HepG2 (cell line): ENCODE measurements at regions not wholly inside any gene's neighbourhood (a gene's known extent, or its start where the extent isn't known, plus 50 kb on each side); places are given as distances from the start of the nearest gene placed in this dataset.
A peak's percentile ranks its signal among the peaks of the same experiment; 100 is the strongest.

ENCODE experiments used
- ATAC-seq: fragments of 200-7000 bp; cut with Tn5 transposase; 3 replicates; pipeline ENCODE4 v1.9.1; 2020; ENCODE audit warnings: mild to moderate bottlenecking, moderate library complexity
- BruUV-seq: library from RNA; stranded (reverse); fragments of 400-500 nt; replicated peaks from 2 replicates; lab custom pipeline; 2021; lab: Mats Ljungman, UMichigan
- CTCF ChIA-PET: fragments of 300-600 bp; formaldehyde crosslinking; extraction: SDS; loops from one replicate; lab custom pipeline; 2021; ENCODE audit warnings: low total read pairs, inconsistent platforms, low intra/inter-chr PET ratio; lab: Yijun Ruan, JAX
- POLR2A ChIA-PET: fragments of 350-600 bp; sonication (Branson Sonifier 250); formaldehyde crosslinking; loops from one replicate; lab custom pipeline; 2020; ENCODE audit warnings: antibody characterized with exemption, inconsistent platforms; lab: Yijun Ruan, JAX
- DNase-seq: peaks from one replicate; pipeline ENCODE4 v3.0.0-alpha.2; 2015; ENCODE audit warnings: low spot score
- FAIRE-seq: peaks from 3 replicates; lab custom pipeline; 2011; peaks lifted over from hg19 to GRCh38; lab: Jason Lieb, UNC
- H2AFZ ChIP-seq: one replicate; pipeline ENCODE4 v1.6.1; 2011; ENCODE audit warnings: low read length, inconsistent platforms
- H3K27ac ChIP-seq: fragments of 300-600 bp; 3 replicates; pipeline ENCODE4 v1.8.0; 2011; ENCODE audit warnings: mixed run types, mild to moderate bottlenecking, mixed read lengths, low read length, inconsistent platforms; ENCODE audit not compliant: insufficient read depth; ENCODE audit errors: extremely low read length
- H3K27me3 ChIP-seq, 2 experiments: fragments of 200-600 bp in 1 of 2; 2 replicates in 1 of 2; 3 replicates in 1 of 2; pipeline versions ENCODE4 v1.6.0 to v1.8.0; 2011; ENCODE audit warnings: low read length in 2 of 2, mild to moderate bottlenecking in 2 of 2, moderate library complexity in 2 of 2, inconsistent platforms in 1 of 2; ENCODE audit not compliant: insufficient read depth in 2 of 2, control insufficient read depth in 1 of 2
- H3K36me3 ChIP-seq, 2 experiments: fragments of 200-600 bp in 1 of 2; replicated peaks in 1 of 2; 2 replicates in 1 of 2; 3 replicates in 1 of 2; pipeline versions ENCODE4 v1.5.1 to v1.8.0; 2011; ENCODE audit warnings: low read length in 2 of 2, inconsistent platforms in 1 of 2; ENCODE audit not compliant: insufficient read depth in 2 of 2, control insufficient read depth in 1 of 2
- H3K4me1 ChIP-seq: 2 replicates; pipeline ENCODE4 v1.5.1; 2012; ENCODE audit warnings: low read length, inconsistent platforms; ENCODE audit not compliant: insufficient read depth
- H3K4me2 ChIP-seq: 2 replicates; pipeline ENCODE4 v1.6.0; 2011; ENCODE audit warnings: low read depth, low read length, inconsistent platforms
- H3K4me3 ChIP-seq, 3 experiments: fragments of 200-600 bp in 1 of 3; sonication (generic), shearing (Covaris generic) in 1 of 3; replicated peaks in 1 of 3; 2 replicates each; pipeline ENCODE4 v1.5.1; 2011 to 2016; ENCODE audit warnings: low read length in 3 of 3, inconsistent platforms in 2 of 3, low read depth in 2 of 3, mild to moderate bottlenecking in 2 of 3, control low read depth in 1 of 3, mixed read lengths in 1 of 3; ENCODE audit not compliant: insufficient read depth in 1 of 3
- H3K79me2 ChIP-seq: one replicate; pipeline ENCODE4 v1.6.1; 2011; ENCODE audit warnings: low read length, inconsistent platforms; ENCODE audit not compliant: insufficient read depth
- H3K9ac ChIP-seq: 2 replicates; pipeline ENCODE4 v1.6.0; 2011; ENCODE audit warnings: mild to moderate bottlenecking, low read depth, low read length, inconsistent platforms; ENCODE audit not compliant: insufficient read depth
- H3K9me3 ChIP-seq: 2 replicates; pipeline ENCODE4 v1.5.1; 2012; ENCODE audit warnings: mild to moderate bottlenecking, low read length
- H4K20me1 ChIP-seq: 2 replicates; pipeline ENCODE4 v1.6.0; 2011; ENCODE audit warnings: inconsistent platforms, mild to moderate bottlenecking, low read length, moderate library complexity; ENCODE audit not compliant: insufficient read depth
- ARID5B ChIP-seq: IDR thresholded peaks from 2 replicates; pipeline ENCODE4 v1.4.0; 2020; ENCODE audit warnings: mild to moderate bottlenecking, missing genetic modification reagents
- BCL6 ChIP-seq: IDR thresholded peaks from 2 replicates; pipeline ENCODE4 v1.6.1; 2016; ENCODE audit warnings: missing genetic modification reagents, missing compliant biosample characterization
- CTCF ChIP-seq: sonication (generic); formaldehyde crosslinking; IDR thresholded peaks from 2 replicates; pipeline ENCODE4 v1.5.0; 2020; ENCODE audit warnings: mild to moderate bottlenecking, missing genetic modification reagents, moderate library complexity
- FOXK1 ChIP-seq: sonication (generic); formaldehyde crosslinking; IDR thresholded peaks from 2 replicates; pipeline ENCODE4 v1.4.0; 2020; ENCODE audit warnings: low read depth, missing genetic modification reagents, borderline replicate concordance
- JUND ChIP-seq: sonication (generic); formaldehyde crosslinking; IDR thresholded peaks from 2 replicates; pipeline ENCODE4 v1.8.0; 2022; ENCODE audit warnings: mild to moderate bottlenecking, missing genetic modification reagents
- KDM5B ChIP-seq: sonication (generic); formaldehyde crosslinking; IDR thresholded peaks from 2 replicates; pipeline ENCODE4 v1.4.0; 2020; ENCODE audit warnings: missing genetic modification reagents, mild to moderate bottlenecking, borderline replicate concordance
- RAD21 ChIP-seq: fragments of 450-650 bp; formaldehyde crosslinking; IDR thresholded peaks from 2 replicates; pipeline ENCODE4 v1.5.0; 2020; ENCODE audit warnings: mild to moderate bottlenecking
- RARA ChIP-seq: IDR thresholded peaks from 2 replicates; pipeline ENCODE4 v1.6.1; 2016; ENCODE audit warnings: missing genetic modification reagents, missing compliant biosample characterization
- SMC3 ChIP-seq: IDR thresholded peaks from 2 replicates; pipeline ENCODE4 v1.6.1; 2011; ENCODE audit warnings: low read length, improper control_type of control experiment
- SOX13 ChIP-seq, 3 experiments: fragments of 450-650 bp in 1 of 3; sonication (generic) in 1 of 3; formaldehyde crosslinking in 1 of 3; IDR thresholded peaks in 2 of 3; conservative IDR thresholded peaks in 1 of 3; 2 replicates each; pipeline versions ENCODE4 v1.5.0 to v1.6.1; 2016 to 2020; ENCODE audit warnings: antibody characterized with exemption in 1 of 3, mild to moderate bottlenecking in 1 of 3, missing compliant biosample characterization in 1 of 3, missing genetic modification reagents in 1 of 3, moderate library complexity in 1 of 3
- STAG1 ChIP-seq: sonication (generic); formaldehyde crosslinking; IDR thresholded peaks from 2 replicates; pipeline ENCODE4 v1.4.0; 2020; ENCODE audit warnings: missing genetic modification reagents
- WGBS: methylation state at CpG from one replicate; pipeline ENCODE4 v1.1.6; 2017; ENCODE audit warnings: low lambda C conversion rate; 5-methylcytosine and 5-hydroxymethylcytosine counted together
- in situ Hi-C: cut with HindIII; loops from 2 replicates; pipeline ENCODE4 v1.10.0; 2017; ENCODE audit warnings: low pct_unique_long_range_greater_than_20kb; ENCODE audit not compliant: extremely low pct_ligation_motif_present
- intact Hi-C: fragments of 100-400 bp; cut with micrococcal nuclease; formaldehyde crosslinking; loops from one replicate; pipeline ENCODE4 v1.10.0; 2022; ENCODE audit not compliant: unreplicated experiment

- Histone ChIP-seq H3K27ac (no peak overlapping the region), H3K36me3 (no peaks in the 10 kb centered on the region), H3K9me3 (no peaks in the 10 kb centered on the region), H3K4me2 (no peak overlapping the region), H3K4me1 (no peaks in the 10 kb centered on the region), H3K4me3 (no peak overlapping the region), H3K9ac (no peak overlapping the region), H3K27me3 (no peaks in the 10 kb centered on the region), H4K20me1 (no peaks in the 10 kb centered on the region), H3K79me2 (no peaks in the 10 kb centered on the region), H2AFZ (no peak overlapping the region)
- BruUV-seq = no TSS peak
- ChIA-PET CTCF (interaction anchor here (1.0 to 1.4 kb wide), 3 partner anchors 736 to 929 kb away, joined by 3 to 4 read pairs (median 3); no protein-coding TSS in a partner anchor), POLR2A (no interaction called here)
- ATAC-seq (peak; percentile 95), FAIRE-seq (peak; percentile 66), DNase-seq (peak; percentile 45)
- in situ Hi-C loops = no loop called here
- TF ChIP-seq STAG1 (peak; percentile 73), JUND (no peak), RAD21 (CRISPR knock-in tag) (0 out of 2 replicates have a peak, but pooled peaks have one; percentile 33), SMC3 (peak; percentile 85), CTCF (peak; percentile 64)
- intact Hi-C loops = loop anchor here (1.0 to 2.0 kb wide), 2 partner anchors 77 to 119 kb away; no protein-coding TSS in a partner anchor
These were observed 622.4 kb upstream of the PKN2 start for GRCh38 chr1:88061492-88062177.

- no peaks in the 10 kb centered on the region for H3K36me3 ChIP-seq
- no peak overlapping the region for H3K4me2 ChIP-seq
- BruUV-seq = no TSS peak
- ChIA-PET CTCF (interaction anchor here (1.0 kb wide), 1 partner anchor 930 kb away, joined by 3 read pairs; no protein-coding TSS in a partner anchor), POLR2A (no interaction called here)
- H3K4me3 ChIP-seq = no peak overlapping the region
- no peaks in the 10 kb centered on the region for H4K20me1 ChIP-seq
- 26% methylated on average over 3 of the region's 3 CpGs for WGBS
- ATAC-seq (no peak), DNase-seq (no peak), FAIRE-seq (no peak)
- H3K4me1 ChIP-seq = no peaks in the 10 kb centered on the region
- H3K9ac ChIP-seq = no peak overlapping the region
- in situ Hi-C loops (no loop called here), intact Hi-C loops (no loop called here)
- H3K27me3 ChIP-seq = no peaks in the 10 kb centered on the region
- no peak overlapping the region for H3K27ac ChIP-seq
- no peaks in the 10 kb centered on the region for H3K9me3 ChIP-seq
- H2AFZ ChIP-seq = no peak overlapping the region
- H3K79me2 ChIP-seq = no peaks in the 10 kb centered on the region
- peak; percentile 18; the same call in 1 of the 2 replicates for TF ChIP-seq FOXK1
- TF ChIP-seq KDM5B (CRISPR knock-in tag) = no peak
- no peak for TF ChIP-seq SOX13 (IDR thresholded peaks at IDR 0.05)
- TF ChIP-seq SOX13 (CRISPR knock-in tag; conservative IDR thresholded peaks at IDR 0.05 in 1 of 2, IDR thresholded peaks at IDR 0.05 in 1 of 2) = 0 out of 4 replicates have a peak, but pooled peaks of 1 of the 2 experiments have one; percentile 12
- 0 out of 2 replicates have a peak, but pooled peaks have one; percentile 19 for TF ChIP-seq RARA (CRISPR knock-in tag)
- peak; percentile 49; the same call in 1 of the 2 replicates for TF ChIP-seq ARID5B (CRISPR knock-in tag)
- TF ChIP-seq BCL6 = peak; percentile 98
These were observed 621.4 kb upstream of the PKN2 start for GRCh38 chr1:88062650-88063153.
